ENCODE measurements at regions not wholly inside any gene's neighbourhood (a gene's known extent, or its start where the extent isn't known, plus 50 kb on each side); places are given as distances from the start of the nearest gene placed in this dataset.

GRCh38 chr13:55517312-55517711, 1623.4 kb upstream of the PRR20A start:
- 82% methylated on average over 1 of the region's 1 CpG for WGBS
- H3K36me3 ChIP-seq, result no peaks in the 10 kb centered on the region
- no peak for DNase-seq (ENCODE audit: low spot score in 2 of 2)

GRCh38 chr13:55528434-55528833, 1612.3 kb upstream of the PRR20A start:
- H3K4me1 ChIP-seq, result no peaks in the 10 kb centered on the region
- H3K36me3 ChIP-seq, result no peaks in the 10 kb centered on the region
- no peak overlapping the region for H3K27ac ChIP-seq
- no peak overlapping the region for H3K4me3 ChIP-seq
- H3K27me3 ChIP-seq, result no peaks in the 10 kb centered on the region
- 76% methylated on average over 1 of the region's 1 CpG for WGBS
- no peak for DNase-seq (ENCODE audit: low spot score in 2 of 2)
- no peaks in the 10 kb centered on the region for H3K9me3 ChIP-seq
- TF ChIP-seq CTCF (IDR thresholded peaks at IDR 0.05) (no peak), POLR2A (IDR thresholded peaks at IDR 0.05) (no peak), EP300 (IDR thresholded peaks at IDR 0.05) (no peak), POLR2AphosphoS5 (IDR thresholded peaks at IDR 0.05) (no peak)

More at GRCh38 chr13:55517312-55517711, 1623.4 kb upstream of the PRR20A start:
- Histone ChIP-seq H3K27ac (no peak overlapping the region), H3K27me3 (no peaks in the 10 kb centered on the region), H3K4me3 (no peak overlapping the region), H3K9me3 (no peaks in the 10 kb centered on the region), H3K4me1 (no peaks in the 10 kb centered on the region)
- TF ChIP-seq EP300 (IDR thresholded peaks at IDR 0.05) (no peak), CTCF (IDR thresholded peaks at IDR 0.05) (no peak), POLR2A (IDR thresholded peaks at IDR 0.05) (no peak), POLR2AphosphoS5 (IDR thresholded peaks at IDR 0.05) (no peak)

GRCh38 chr13:55534306-55534705, 1606.4 kb upstream of the PRR20A start:
- no peak overlapping the region for H3K4me3 ChIP-seq
- no peak for DNase-seq (ENCODE audit: low spot score in 2 of 2)
- no peak for TF ChIP-seq POLR2AphosphoS5 (IDR thresholded peaks at IDR 0.05)
- TF ChIP-seq EP300 (IDR thresholded peaks at IDR 0.05), result no peak
- no peak for TF ChIP-seq POLR2A (IDR thresholded peaks at IDR 0.05)
- TF ChIP-seq CTCF (IDR thresholded peaks at IDR 0.05), result no peak
- H3K36me3 ChIP-seq, result no peaks in the 10 kb centered on the region
- no peaks in the 10 kb centered on the region for H3K27me3 ChIP-seq
- H3K4me1 ChIP-seq, result no peaks in the 10 kb centered on the region
- WGBS, result 95% methylated on average over 1 of the region's 1 CpG
- no peak overlapping the region for H3K27ac ChIP-seq
- H3K9me3 ChIP-seq, result peaks cover 12% of the 10 kb centered on the region

- TF ChIP-seq CTCF (IDR thresholded peaks at IDR 0.05) (no peak), POLR2A (IDR thresholded peaks at IDR 0.05) (no peak), EP300 (IDR thresholded peaks at IDR 0.05) (no peak), POLR2AphosphoS5 (IDR thresholded peaks at IDR 0.05) (no peak)
- peaks cover 16% of the 10 kb centered on the region for H3K9me3 ChIP-seq
- no peak overlapping the region for H3K27ac ChIP-seq
- DNase-seq (ENCODE audit: low spot score in 2 of 2), result no peak
- no peaks in the 10 kb centered on the region for H3K27me3 ChIP-seq
- no peaks in the 10 kb centered on the region for H3K36me3 ChIP-seq
- no peak overlapping the region for H3K4me3 ChIP-seq
- H3K4me1 ChIP-seq, result no peaks in the 10 kb centered on the region
- 81% methylated on average over 2 of the region's 2 CpGs for WGBS
Observed at GRCh38 chr13:55538424-55538823, 1602.3 kb upstream of the PRR20A start.

GRCh38 chr13:55543053-55543452, 1597.7 kb upstream of the PRR20A start:
- H3K27ac ChIP-seq, result no peak overlapping the region
- no peak for TF ChIP-seq POLR2A (IDR thresholded peaks at IDR 0.05)
- no peak for TF ChIP-seq CTCF (IDR thresholded peaks at IDR 0.05)
- TF ChIP-seq EP300 (IDR thresholded peaks at IDR 0.05), result no peak
- no peak for TF ChIP-seq POLR2AphosphoS5 (IDR thresholded peaks at IDR 0.05)
- H3K27me3 ChIP-seq, result no peaks in the 10 kb centered on the region
- H3K4me1 ChIP-seq, result no peaks in the 10 kb centered on the region
- no peaks in the 10 kb centered on the region for H3K36me3 ChIP-seq
- H3K4me3 ChIP-seq, result no peak overlapping the region
- DNase-seq (ENCODE audit: low spot score in 2 of 2), result no peak
- peaks cover 6% of the 10 kb centered on the region for H3K9me3 ChIP-seq

All from suprapubic skin (tissue), 4 donors.